Caki2 (cell line): ENCODE measurements at regions not wholly inside any gene's neighbourhood (a gene's known extent, or its start where the extent isn't known, plus 50 kb on each side); places are given as distances from the start of the nearest gene placed in this dataset.

ENCODE experiments used
- DNase-seq: peaks from one replicate; pipeline ENCODE4 v3.0.0-alpha.2; 2015; ENCODE audit warnings: low read depth
- in situ Hi-C: cut with HindIII; loops from 2 replicates; pipeline ENCODE4 v1.10.0; 2016; ENCODE audit warnings: low sequenced_read_pairs, low pct_unique_long_range_greater_than_20kb, mixed read lengths

- no peak for DNase-seq
- in situ Hi-C loops: no loop called here
These were observed 513.1 kb upstream of the FAM98A start for GRCh38 chr2:34112161-34112560.

- no peak for DNase-seq
- in situ Hi-C loops: no loop called here
These were observed 511.3 kb upstream of the FAM98A start for GRCh38 chr2:34110392-34110791.

GRCh38 chr2:34107811-34108210, 508.7 kb upstream of the FAM98A start:
- in situ Hi-C loops: no loop called here

GRCh38 chr2:34105006-34105767, 506.1 kb upstream of the FAM98A start:
- in situ Hi-C loops: no loop called here
- DNase-seq: peak; percentile 67

More at GRCh38 chr2:34107811-34108210, 508.7 kb upstream of the FAM98A start:
- no peak for DNase-seq

GRCh38 chr2:34104601-34105000, 505.5 kb upstream of the FAM98A start:
- in situ Hi-C loops: no loop called here
- DNase-seq: peak; percentile 75

GRCh38 chr2:34103437-34103836, 504.3 kb upstream of the FAM98A start:
- in situ Hi-C loops: no loop called here
- no peak for DNase-seq

- DNase-seq: no peak
- in situ Hi-C loops: no loop called here
These were observed 503.2 kb upstream of the FAM98A start for GRCh38 chr2:34102339-34102738.

- in situ Hi-C loops: no loop called here
- DNase-seq: no peak
These were observed 500.3 kb upstream of the FAM98A start for GRCh38 chr2:34099377-34099776.

GRCh38 chr2:34098256-34098655, 499.2 kb upstream of the FAM98A start:
- DNase-seq: no peak
- in situ Hi-C loops: no loop called here

GRCh38 chr2:34096562-34097171, 497.6 kb upstream of the FAM98A start:
- in situ Hi-C loops: no loop called here
- DNase-seq: peak; percentile 51

- in situ Hi-C loops: no loop called here
- DNase-seq: no peak
These were observed 494.7 kb upstream of the FAM98A start for GRCh38 chr2:34093790-34094189.

- in situ Hi-C loops: no loop called here
- DNase-seq: no peak
These were observed 471.1 kb upstream of the FAM98A start for GRCh38 chr2:34070196-34070595.

- no peak for DNase-seq
- in situ Hi-C loops: no loop called here
These were observed 470.5 kb upstream of the FAM98A start for GRCh38 chr2:34069604-34070003.

- no peak for DNase-seq
- in situ Hi-C loops: no loop called here
These were observed 451.3 kb upstream of the FAM98A start for GRCh38 chr2:34050413-34050812.

GRCh38 chr2:34045101-34045655, 446.1 kb upstream of the FAM98A start:
- DNase-seq: no peak
- in situ Hi-C loops: no loop called here

- DNase-seq: no peak
- in situ Hi-C loops: no loop called here
These were observed 438.8 kb upstream of the FAM98A start for GRCh38 chr2:34037886-34038285.

GRCh38 chr2:34037157-34037556, 438.1 kb upstream of the FAM98A start:
- DNase-seq: no peak
- in situ Hi-C loops: no loop called here

- no peak for DNase-seq
- in situ Hi-C loops: no loop called here
These were observed 432.0 kb upstream of the FAM98A start for GRCh38 chr2:34031097-34031496.

GRCh38 chr2:34030273-34030672, 431.2 kb upstream of the FAM98A start:
- in situ Hi-C loops: no loop called here
- DNase-seq: no peak

- in situ Hi-C loops: no loop called here
These were observed 430.0 kb upstream of the FAM98A start for GRCh38 chr2:34029073-34029472.

More at GRCh38 chr2:34029073-34029472, 430.0 kb upstream of the FAM98A start:
- no peak for DNase-seq
